HG03378 (cell line): ENCODE measurements at regions not wholly inside any gene's neighbourhood (a gene's known extent, or its start where the extent isn't known, plus 50 kb on each side); places are given as distances from the start of the nearest gene placed in this dataset.

ENCODE experiments used
- ATAC-seq: cut with Tn5 transposase; IDR thresholded peaks from one replicate; pipeline ENCODE4 v1.9.1; 2021; ENCODE audit warnings: mild to moderate bottlenecking, moderate library complexity; ENCODE audit not compliant: unreplicated experiment

GRCh38 chr21:41653954-41654491, 112.8 kb downstream of the RIPK4 start:
- no peak for ATAC-seq

- ATAC-seq = no peak
These were observed 113.5 kb downstream of the RIPK4 start for GRCh38 chr21:41653243-41653953.

- no peak for ATAC-seq
These were observed 115.0 kb downstream of the RIPK4 start for GRCh38 chr21:41651830-41652229.

GRCh38 chr21:41651406-41651805, 115.4 kb downstream of the RIPK4 start:
- no peak for ATAC-seq

- ATAC-seq = no peak
These were observed 116.2 kb downstream of the RIPK4 start for GRCh38 chr21:41650526-41651145.

- no peak for ATAC-seq
These were observed 118.2 kb downstream of the RIPK4 start for GRCh38 chr21:41648591-41649031.

GRCh38 chr21:41647806-41648561, 118.9 kb downstream of the RIPK4 start:
- no peak for ATAC-seq

GRCh38 chr21:41643246-41643966, 123.4 kb downstream of the RIPK4 start:
- no peak for ATAC-seq

GRCh38 chr21:41641821-41642701, 124.8 kb downstream of the RIPK4 start:
- no peak for ATAC-seq

GRCh38 chr21:41641510-41641815, 125.4 kb downstream of the RIPK4 start:
- ATAC-seq = no peak

- ATAC-seq = no peak
These were observed 125.9 kb downstream of the RIPK4 start for GRCh38 chr21:41640748-41641509.

- ATAC-seq = no peak
These were observed 127.1 kb downstream of the RIPK4 start for GRCh38 chr21:41639766-41640165.

GRCh38 chr21:41639336-41639735, 127.5 kb downstream of the RIPK4 start:
- no peak for ATAC-seq

GRCh38 chr21:41638201-41638790, 128.6 kb downstream of the RIPK4 start:
- ATAC-seq = no peak

- ATAC-seq = no peak
These were observed 129.0 kb upstream of the TMPRSS2 start for GRCh38 chr21:41636636-41637630.

- ATAC-seq = no peak
These were observed 127.9 kb upstream of the TMPRSS2 start for GRCh38 chr21:41635874-41636273.

- no peak for ATAC-seq
These were observed 126.9 kb upstream of the TMPRSS2 start for GRCh38 chr21:41634858-41635257.

- ATAC-seq = no peak
These were observed 126.3 kb upstream of the TMPRSS2 start for GRCh38 chr21:41634211-41634694.
